Mucosa of stomach (tissue), 1 donor: ENCODE measurements at regions not wholly inside any gene's neighbourhood (a gene's known extent, or its start where the extent isn't known, plus 50 kb on each side); places are given as distances from the start of the nearest gene placed in this dataset.

ENCODE experiments used
- H3K27me3 ChIP-seq: one replicate; pipeline ENCODE4 v1.7.0; 2013; ENCODE audit warnings: mild to moderate bottlenecking, low read length; ENCODE audit not compliant: control insufficient read depth, insufficient read depth
- H3K36me3 ChIP-seq: one replicate; pipeline ENCODE4 v1.7.0; 2013; ENCODE audit warnings: low read length; ENCODE audit not compliant: control insufficient read depth, insufficient read depth
- H3K4me1 ChIP-seq: one replicate; pipeline ENCODE4 v1.7.0; 2013; ENCODE audit warnings: mild to moderate bottlenecking, low read length; ENCODE audit not compliant: control insufficient read depth, insufficient read depth
- H3K4me3 ChIP-seq: one replicate; pipeline ENCODE4 v1.7.0; 2013; ENCODE audit warnings: low read length
- H3K9ac ChIP-seq: one replicate; pipeline ENCODE4 v1.7.0; 2013; ENCODE audit warnings: mild to moderate bottlenecking, low read length, moderate library complexity
- H3K9me3 ChIP-seq: one replicate; pipeline ENCODE4 v1.7.0; 2013; ENCODE audit warnings: mild to moderate bottlenecking, low read length, moderate library complexity; ENCODE audit not compliant: control insufficient read depth
- donor health status: Pancreatic carcinoma.

GRCh38 chr2:9097892-9098291 is 94.4 kb upstream of the MBOAT2 start:
- Histone ChIP-seq H3K4me3 (no peak overlapping the region), H3K9ac (no peak overlapping the region), H3K27me3 (no peaks in the 10 kb centered on the region), H3K9me3 (no peaks in the 10 kb centered on the region), H3K36me3 (no peaks in the 10 kb centered on the region), H3K4me1 (peaks cover 27% of the 10 kb centered on the region)

GRCh38 chr2:9097239-9097638 is 93.8 kb upstream of the MBOAT2 start:
- Histone ChIP-seq H3K9me3 (no peaks in the 10 kb centered on the region), H3K27me3 (no peaks in the 10 kb centered on the region), H3K9ac (no peak overlapping the region), H3K4me3 (no peak overlapping the region), H3K4me1 (peaks cover 20% of the 10 kb centered on the region), H3K36me3 (no peaks in the 10 kb centered on the region)

DNA sequence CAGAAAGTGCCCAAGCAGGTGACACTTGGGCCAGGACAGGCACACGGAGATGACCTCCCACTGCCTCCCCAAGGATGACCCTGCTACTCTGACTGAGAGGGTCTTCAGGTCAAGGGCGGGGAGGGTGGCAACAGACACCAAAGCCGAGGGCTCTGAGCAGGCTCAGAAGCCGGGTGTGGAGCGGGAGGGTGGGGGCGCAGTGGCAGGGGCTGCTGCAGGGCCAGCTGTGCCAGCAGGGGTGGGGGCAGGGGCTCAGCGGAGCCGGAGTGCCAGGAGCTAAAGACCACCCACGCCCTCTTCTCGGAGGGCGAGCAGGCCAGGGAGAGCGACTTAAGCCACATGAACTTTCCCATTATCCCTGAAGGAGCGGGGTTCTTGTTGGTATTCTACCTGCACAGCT is 93.3 kb upstream of the MBOAT2 start:
- Histone ChIP-seq H3K9me3 (no peaks in the 10 kb centered on the region), H3K27me3 (no peaks in the 10 kb centered on the region), H3K4me3 (no peak overlapping the region), H3K36me3 (no peaks in the 10 kb centered on the region), H3K9ac (no peak overlapping the region), H3K4me1 (peaks cover 17% of the 10 kb centered on the region)

DNA sequence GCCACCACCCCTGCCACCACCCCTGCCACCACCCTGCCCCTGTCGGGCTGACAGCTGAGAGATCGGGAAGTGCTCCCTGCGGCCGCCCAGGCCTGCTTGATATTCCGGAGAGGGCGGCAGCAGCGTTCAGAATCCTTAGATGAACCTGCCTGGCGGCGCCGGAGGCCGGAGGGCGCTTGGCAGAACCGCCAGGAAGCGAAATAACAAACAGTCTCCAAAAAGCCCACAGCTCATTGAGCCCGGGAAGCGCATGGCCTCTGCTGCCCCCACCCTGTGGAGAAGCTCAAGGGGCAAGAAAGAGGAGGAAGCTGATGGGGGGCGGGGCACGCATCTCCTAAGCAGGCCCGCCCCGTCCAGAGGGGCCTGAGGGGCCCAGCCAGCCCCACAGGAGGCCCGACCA is 92.2 kb upstream of the MBOAT2 start:
- Histone ChIP-seq H3K9ac (peak overlapping the region; percentile 58), H3K9me3 (no peaks in the 10 kb centered on the region), H3K36me3 (no peaks in the 10 kb centered on the region), H3K27me3 (no peaks in the 10 kb centered on the region), H3K4me1 (peaks cover 17% of the 10 kb centered on the region), H3K4me3 (no peak overlapping the region)

GRCh38 chr2:9095226-9095625 is 91.7 kb upstream of the MBOAT2 start:
- Histone ChIP-seq H3K4me3 (no peak overlapping the region), H3K4me1 (peaks cover 17% of the 10 kb centered on the region), H3K9me3 (no peaks in the 10 kb centered on the region), H3K9ac (peak overlapping the region; percentile 58), H3K27me3 (no peaks in the 10 kb centered on the region), H3K36me3 (no peaks in the 10 kb centered on the region)

DNA sequence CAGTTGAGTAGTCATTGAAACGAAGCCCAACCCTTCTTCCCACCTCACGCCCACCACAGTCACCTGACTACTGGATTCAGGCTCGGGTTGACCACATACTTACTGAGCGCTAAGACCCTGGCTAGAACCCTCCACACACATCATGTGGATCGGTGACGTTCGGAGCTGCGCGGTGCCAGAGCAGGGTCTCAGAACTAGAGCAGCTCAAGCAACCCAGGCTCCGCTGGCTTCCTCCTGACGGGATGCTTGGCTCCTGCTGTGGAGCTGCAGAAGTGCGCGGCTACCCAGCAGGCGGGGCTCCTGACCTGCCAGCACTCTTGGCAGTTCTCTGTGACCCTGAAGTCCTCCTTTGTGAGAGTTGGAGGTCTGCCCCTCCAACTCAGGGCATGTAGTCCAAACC is 90.6 kb upstream of the MBOAT2 start:
- Histone ChIP-seq H3K4me3 (no peak overlapping the region), H3K27me3 (no peaks in the 10 kb centered on the region), H3K9ac (no peak overlapping the region), H3K9me3 (no peaks in the 10 kb centered on the region), H3K4me1 (peaks cover 17% of the 10 kb centered on the region), H3K36me3 (no peaks in the 10 kb centered on the region)

GRCh38 chr2:9093324-9093723 is 89.8 kb upstream of the MBOAT2 start:
- Histone ChIP-seq H3K4me3 (no peak overlapping the region), H3K9ac (no peak overlapping the region), H3K27me3 (no peaks in the 10 kb centered on the region), H3K4me1 (peaks cover 17% of the 10 kb centered on the region), H3K36me3 (no peaks in the 10 kb centered on the region), H3K9me3 (no peaks in the 10 kb centered on the region)

- Histone ChIP-seq H3K9me3 (no peaks in the 10 kb centered on the region), H3K36me3 (no peaks in the 10 kb centered on the region), H3K9ac (no peak overlapping the region), H3K4me3 (no peak overlapping the region), H3K27me3 (no peaks in the 10 kb centered on the region), H3K4me1 (peaks cover 13% of the 10 kb centered on the region)
Measured at GRCh38 chr2:9092383-9093282, 89.1 kb upstream of the MBOAT2 start.

DNA sequence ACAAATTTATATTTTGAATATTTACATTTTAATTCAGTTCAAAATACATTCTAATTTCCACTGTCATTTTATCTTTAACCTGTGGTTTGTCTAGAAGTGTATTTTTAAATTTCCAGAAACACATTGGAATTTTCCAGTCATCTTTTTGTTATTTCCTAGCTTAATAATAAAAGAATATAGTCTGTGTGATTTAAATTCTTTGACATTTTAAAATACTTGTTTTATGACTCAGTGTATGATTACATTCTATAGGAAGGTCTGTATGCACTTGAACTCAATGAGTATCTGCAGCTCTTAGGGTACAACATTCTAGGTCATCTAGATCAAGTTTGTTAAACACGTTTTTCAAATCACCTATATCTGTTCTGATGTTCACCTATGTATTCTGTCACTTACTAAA is 88.3 kb upstream of the MBOAT2 start:
- H3K9me3 ChIP-seq = no peaks in the 10 kb centered on the region
- H3K4me3 ChIP-seq = no peak overlapping the region
- peaks cover 13% of the 10 kb centered on the region for H3K4me1 ChIP-seq

GRCh38 chr2:9089831-9090230 is 86.3 kb upstream of the MBOAT2 start:
- H3K4me1 ChIP-seq = no peaks in the 10 kb centered on the region
- no peak overlapping the region for H3K4me3 ChIP-seq
- H3K9ac ChIP-seq = no peak overlapping the region
- H3K9me3 ChIP-seq = no peaks in the 10 kb centered on the region
- no peaks in the 10 kb centered on the region for H3K36me3 ChIP-seq
- H3K27me3 ChIP-seq = no peaks in the 10 kb centered on the region

More for the DNA sequence above, 88.3 kb upstream of the MBOAT2 start:
- no peaks in the 10 kb centered on the region for H3K27me3 ChIP-seq
- H3K36me3 ChIP-seq = no peaks in the 10 kb centered on the region
- H3K9ac ChIP-seq = no peak overlapping the region

GRCh38 chr2:9087121-9087681 is 83.7 kb upstream of the MBOAT2 start:
- Histone ChIP-seq H3K36me3 (no peaks in the 10 kb centered on the region), H3K4me1 (peaks cover 11% of the 10 kb centered on the region), H3K9ac (no peak overlapping the region), H3K4me3 (no peak overlapping the region), H3K9me3 (no peaks in the 10 kb centered on the region), H3K27me3 (no peaks in the 10 kb centered on the region)

DNA sequence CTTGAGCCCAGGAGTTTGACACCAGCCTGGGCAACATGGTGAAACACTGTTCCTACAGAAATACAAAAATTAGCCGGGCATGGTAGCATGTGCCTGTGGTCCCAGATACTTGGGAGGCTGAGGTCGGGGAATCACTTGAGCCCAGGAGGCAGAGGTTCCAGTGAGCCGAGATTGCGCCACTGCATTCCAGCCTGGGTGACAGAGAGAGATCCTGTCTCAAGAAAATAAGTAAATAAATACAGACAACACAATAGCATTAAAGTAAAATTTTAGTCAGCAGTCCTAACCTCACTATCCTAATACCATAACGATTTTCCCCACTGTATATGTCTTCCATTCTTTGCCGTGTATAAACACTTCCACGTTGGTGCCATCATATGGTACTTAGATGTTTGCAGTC is 83.0 kb upstream of the MBOAT2 start:
- no peak overlapping the region for H3K9ac ChIP-seq
- no peak overlapping the region for H3K4me3 ChIP-seq
- no peaks in the 10 kb centered on the region for H3K36me3 ChIP-seq
- H3K27me3 ChIP-seq = no peaks in the 10 kb centered on the region
- peaks cover 11% of the 10 kb centered on the region for H3K4me1 ChIP-seq
- H3K9me3 ChIP-seq = no peaks in the 10 kb centered on the region
